Gastroesophageal sphincter (tissue), 3 donors: ENCODE measurements at regions not wholly inside any gene's neighbourhood (a gene's known extent, or its start where the extent isn't known, plus 50 kb on each side); places are given as distances from the start of the nearest gene placed in this dataset.

Experiments used
- CTCF ChIP-seq, 4 experiments: fragments of 200-600 bp in 2 of 4; fragments of 450-650 bp in 2 of 4; sonication (generic) in 1 of 4; IDR thresholded peaks; one replicate each; pipeline ENCODE4 v1.5.1; 2017 to 2019; ENCODE audit warnings: antibody characterized with exemption in 4 of 4, mild to moderate bottlenecking in 2 of 4, moderate library complexity in 2 of 4
- EP300 ChIP-seq: sonication (generic); formaldehyde crosslinking; IDR thresholded peaks from one replicate; pipeline ENCODE4 v1.6.1; 2017; ENCODE audit warnings: antibody characterized with exemption, mild to moderate bottlenecking
- POLR2A ChIP-seq, 2 donors: fragments of 450-650 bp; IDR thresholded peaks; one replicate each; pipeline ENCODE4 v1.6.1; 2017; ENCODE audit warnings: antibody characterized with exemption in 2 of 2, mild to moderate bottlenecking in 2 of 2, moderate library complexity in 1 of 2
- POLR2AphosphoS5 ChIP-seq: sonication (generic); formaldehyde crosslinking; IDR thresholded peaks from one replicate; pipeline ENCODE4 v1.6.1; 2017; ENCODE audit warnings: antibody characterized with exemption

DNA sequence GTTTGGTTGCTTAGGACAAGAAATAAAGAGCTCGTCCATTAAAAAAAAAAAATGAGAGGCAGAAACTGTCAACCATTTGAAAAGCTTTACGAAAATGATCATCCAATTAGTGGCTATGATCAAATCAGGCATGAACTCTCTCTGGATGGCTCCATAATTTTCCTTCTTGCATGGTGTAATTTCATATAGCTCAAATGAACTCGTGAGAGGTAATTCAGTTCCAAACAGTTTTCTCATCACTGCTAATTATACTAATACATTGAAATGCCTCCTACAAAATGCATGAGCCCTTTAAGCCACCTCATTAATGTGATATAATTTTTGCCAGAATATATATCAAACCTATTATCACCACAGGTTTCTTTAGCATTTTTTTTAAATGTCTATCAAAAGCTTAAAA is 239.5 kb upstream of the MEIS2 start:
- TF ChIP-seq CTCF (IDR thresholded peaks at IDR 0.05): no peak
- no peak for TF ChIP-seq POLR2A (IDR thresholded peaks at IDR 0.05)
- TF ChIP-seq POLR2AphosphoS5: no peak
- no peak for TF ChIP-seq EP300
